ENCODE measurements at regions not wholly inside any gene's neighbourhood (a gene's known extent, or its start where the extent isn't known, plus 50 kb on each side); places are given as distances from the start of the nearest gene placed in this dataset.
"Not testable (repeated sequence)": the region's sequence is repeated elsewhere in the genome, so short reads cannot be mapped to it uniquely, and the experiment has no call there.

DNA sequence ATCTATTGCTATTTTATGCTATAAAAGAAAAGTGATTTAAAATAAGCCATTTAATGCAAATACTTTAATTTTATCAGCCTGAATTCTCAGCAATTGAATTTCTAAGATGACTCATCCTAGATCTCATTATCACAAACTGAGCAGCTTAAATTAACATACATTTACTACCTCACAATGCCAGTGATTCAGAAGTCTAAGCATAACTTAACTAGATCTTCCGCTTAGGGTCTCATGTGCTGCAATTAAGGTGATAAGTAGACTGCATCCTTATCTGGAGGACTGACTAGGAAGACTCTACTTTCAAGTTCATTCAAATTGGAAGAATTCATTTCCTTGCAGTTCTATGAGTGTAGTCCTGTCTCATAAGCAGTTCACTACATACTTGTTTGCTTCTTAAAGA lies 286.6 kb downstream of the COL11A1 start:
- H3K4me1 ChIP-seq, result no peaks in the 10 kb centered on the region
- H3K36me3 ChIP-seq, result no peaks in the 10 kb centered on the region
- intact Hi-C loops (cut with DNase I), result no loop called here
- H3K27ac ChIP-seq, result no peak overlapping the region
- no peak for ATAC-seq
- no peaks in the 10 kb centered on the region for H3K9me3 ChIP-seq
- no peak overlapping the region for H3K4me3 ChIP-seq
- TF ChIP-seq, protein P1, sequence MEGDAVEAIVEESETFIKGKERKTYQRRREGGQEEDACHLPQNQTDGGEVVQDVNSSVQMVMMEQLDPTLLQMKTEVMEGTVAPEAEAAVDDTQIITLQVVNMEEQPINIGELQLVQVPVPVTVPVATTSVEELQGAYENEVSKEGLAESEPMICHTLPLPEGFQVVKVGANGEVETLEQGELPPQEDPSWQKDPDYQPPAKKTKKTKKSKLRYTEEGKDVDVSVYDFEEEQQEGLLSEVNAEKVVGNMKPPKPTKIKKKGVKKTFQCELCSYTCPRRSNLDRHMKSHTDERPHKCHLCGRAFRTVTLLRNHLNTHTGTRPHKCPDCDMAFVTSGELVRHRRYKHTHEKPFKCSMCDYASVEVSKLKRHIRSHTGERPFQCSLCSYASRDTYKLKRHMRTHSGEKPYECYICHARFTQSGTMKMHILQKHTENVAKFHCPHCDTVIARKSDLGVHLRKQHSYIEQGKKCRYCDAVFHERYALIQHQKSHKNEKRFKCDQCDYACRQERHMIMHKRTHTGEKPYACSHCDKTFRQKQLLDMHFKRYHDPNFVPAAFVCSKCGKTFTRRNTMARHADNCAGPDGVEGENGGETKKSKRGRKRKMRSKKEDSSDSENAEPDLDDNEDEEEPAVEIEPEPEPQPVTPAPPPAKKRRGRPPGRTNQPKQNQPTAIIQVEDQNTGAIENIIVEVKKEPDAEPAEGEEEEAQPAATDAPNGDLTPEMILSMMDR (IDR thresholded peaks at IDR 0.05), result no peak
- H3K27me3 ChIP-seq, result no peaks in the 10 kb centered on the region
- DNase-seq, result no peak

DNA sequence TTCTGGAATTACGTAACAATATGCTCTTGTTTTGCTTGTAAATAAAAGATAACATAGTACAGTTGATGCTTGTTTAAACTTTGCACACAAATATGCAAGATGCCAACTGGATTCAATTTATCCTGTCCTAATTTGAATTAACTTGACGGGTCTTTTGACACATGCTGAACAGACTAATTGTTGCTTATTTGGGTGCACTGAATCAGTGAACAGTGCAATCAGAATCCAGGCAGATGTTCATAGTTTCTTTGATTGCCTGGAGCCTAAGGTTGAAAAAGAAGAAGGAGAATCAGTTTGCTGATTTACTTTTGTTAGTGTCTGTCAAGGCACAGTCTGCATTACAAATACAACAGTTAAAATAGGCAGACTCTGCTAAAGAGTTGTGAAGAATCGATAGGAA lies 307.9 kb downstream of the COL11A1 start:
- TF ChIP-seq, protein P1 (IDR thresholded peaks at IDR 0.05), result no peak
- no peak for DNase-seq
- Histone ChIP-seq H3K9me3 (no peaks in the 10 kb centered on the region), H3K36me3 (no peaks in the 10 kb centered on the region), H3K27me3 (no peaks in the 10 kb centered on the region), H3K4me1 (no peaks in the 10 kb centered on the region), H3K27ac (no peak overlapping the region), H3K4me3 (no peak overlapping the region)
- ATAC-seq, result no peak
- intact Hi-C loops (cut with DNase I), result no loop called here

DNA sequence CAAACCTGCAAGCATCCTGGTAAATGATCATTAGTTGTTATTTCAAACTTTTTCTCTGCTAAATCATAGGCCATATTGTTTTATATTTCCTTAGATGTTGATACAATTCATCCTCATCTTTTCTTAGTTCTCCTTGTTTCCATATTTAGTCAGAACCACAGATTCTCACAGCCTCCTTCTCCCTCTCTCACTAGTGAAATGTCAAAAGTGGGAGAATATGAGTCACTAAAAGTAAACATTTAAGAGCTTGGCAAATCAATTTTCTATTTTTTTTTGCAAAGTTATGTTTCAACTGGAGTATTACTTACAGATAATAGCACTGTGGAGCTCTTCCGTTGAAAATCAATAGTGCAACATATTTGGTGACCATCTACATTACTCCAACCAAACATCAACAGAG lies 308.8 kb downstream of the COL11A1 start:
- H3K27ac ChIP-seq, result no peak overlapping the region
- intact Hi-C loops (cut with DNase I), result no loop called here
- no peaks in the 10 kb centered on the region for H3K36me3 ChIP-seq
- H3K27me3 ChIP-seq, result no peaks in the 10 kb centered on the region
- DNase-seq (no peak), ATAC-seq (no peak)
- H3K4me1 ChIP-seq, result no peaks in the 10 kb centered on the region
- H3K4me3 ChIP-seq, result no peak overlapping the region
- no peaks in the 10 kb centered on the region for H3K9me3 ChIP-seq
- TF ChIP-seq, protein P1 (IDR thresholded peaks at IDR 0.05), result no peak

DNA sequence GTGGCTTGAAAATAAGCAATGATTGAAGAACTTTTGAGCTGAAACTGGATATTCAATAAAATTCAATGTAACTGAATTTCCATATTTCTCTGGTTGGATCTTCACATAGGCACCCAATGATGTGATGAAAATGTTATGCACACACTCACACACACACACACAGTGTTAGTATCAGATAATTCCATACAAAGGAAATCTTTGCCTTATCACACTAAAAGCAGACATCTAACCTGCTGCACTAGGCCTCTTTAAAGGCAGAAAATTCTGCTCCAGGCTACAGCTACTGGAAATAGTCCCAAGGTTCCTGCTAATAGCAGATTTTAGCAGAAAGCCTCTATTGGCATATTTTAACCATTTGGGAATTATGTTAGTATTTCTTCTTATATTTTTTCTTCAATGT lies 309.6 kb downstream of the COL11A1 start:
- Histone ChIP-seq H3K4me1 (no peaks in the 10 kb centered on the region), H3K27me3 (no peaks in the 10 kb centered on the region), H3K9me3 (no peaks in the 10 kb centered on the region), H3K27ac (no peak overlapping the region), H3K36me3 (no peaks in the 10 kb centered on the region), H3K4me3 (no peak overlapping the region)
- ATAC-seq (no peak), DNase-seq (no peak)
- TF ChIP-seq, protein P1 (IDR thresholded peaks at IDR 0.05), result no peak
- intact Hi-C loops (cut with DNase I), result no loop called here

DNA sequence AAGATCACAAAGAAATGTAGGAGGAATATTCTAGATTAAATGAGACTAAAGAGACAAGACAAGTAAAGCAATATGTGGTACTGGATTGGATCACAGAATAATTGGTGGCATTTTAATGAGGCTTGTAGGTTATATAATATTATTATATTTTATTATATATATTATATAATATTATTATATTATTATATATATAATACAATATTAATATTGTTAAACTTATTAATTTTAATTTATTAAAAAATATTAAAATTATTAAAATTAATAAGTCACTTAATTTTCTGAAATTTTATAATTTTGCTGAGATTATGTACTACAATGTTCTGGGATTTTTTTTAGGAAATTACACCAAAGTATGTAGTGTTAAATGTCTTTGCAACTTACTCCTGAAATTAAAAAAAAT lies 311.9 kb downstream of the COL11A1 start:
- H3K27ac ChIP-seq, result no peak overlapping the region
- no peak overlapping the region for H3K4me3 ChIP-seq
- no peak for DNase-seq
- H3K36me3 ChIP-seq, result no peaks in the 10 kb centered on the region
- no peaks in the 10 kb centered on the region for H3K4me1 ChIP-seq
- no peak for ATAC-seq
- intact Hi-C loops (cut with DNase I), result no loop called here
- TF ChIP-seq, protein P1 (IDR thresholded peaks at IDR 0.05), result no peak
- H3K27me3 ChIP-seq, result no peaks in the 10 kb centered on the region
- H3K9me3 ChIP-seq, result no peaks in the 10 kb centered on the region

DNA sequence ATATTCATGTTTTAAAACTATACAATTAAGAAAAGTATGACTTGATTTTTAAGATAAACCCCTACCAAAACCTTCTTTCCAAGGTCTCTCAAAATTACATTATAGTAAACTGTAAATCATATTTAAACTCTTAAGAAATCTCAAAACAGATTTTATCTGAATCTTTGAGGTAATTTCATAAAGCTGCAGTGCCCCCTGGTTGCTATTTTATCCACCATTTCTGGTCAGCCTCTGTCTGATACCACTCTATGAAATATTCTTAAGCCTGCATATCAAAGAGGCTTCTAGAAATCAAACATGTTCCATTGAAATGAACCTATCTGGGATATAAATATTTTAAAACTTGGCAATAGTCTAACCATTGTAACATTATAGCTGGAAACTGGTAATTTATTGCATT lies 317.3 kb downstream of the COL11A1 start:
- Histone ChIP-seq H3K4me3 (no peak overlapping the region), H3K4me1 (no peaks in the 10 kb centered on the region), H3K27me3 (no peaks in the 10 kb centered on the region), H3K27ac (no peak overlapping the region), H3K36me3 (no peaks in the 10 kb centered on the region), H3K9me3 (no peaks in the 10 kb centered on the region)
- TF ChIP-seq, protein P1 (IDR thresholded peaks at IDR 0.05), result no peak
- no peak for ATAC-seq
- intact Hi-C loops (cut with DNase I), result no loop called here
- DNase-seq, result no peak

DNA sequence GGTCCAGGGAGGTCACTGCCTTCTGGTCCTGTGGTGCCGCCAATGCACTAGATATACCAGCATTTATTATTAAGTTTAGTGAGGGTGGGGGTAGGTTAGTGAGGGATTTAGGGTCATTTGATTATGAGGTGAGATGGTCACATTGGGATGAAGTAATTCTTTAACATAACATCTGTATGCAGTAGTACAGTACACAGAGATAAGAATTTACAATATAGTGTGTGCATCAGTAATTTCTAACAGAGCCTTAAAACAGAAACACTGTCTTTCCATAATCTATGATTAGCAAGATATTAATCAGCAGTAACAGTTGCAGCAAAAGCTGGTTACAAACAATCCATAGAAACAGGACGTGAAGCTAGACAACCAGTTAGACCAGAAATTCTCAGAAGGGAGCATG lies 318.4 kb downstream of the COL11A1 start:
- H3K4me3 ChIP-seq; H3K27ac ChIP-seq; H3K4me1 ChIP-seq; DNase-seq; H3K27me3 ChIP-seq; H3K36me3 ChIP-seq; ATAC-seq; H3K9me3 ChIP-seq; intact Hi-C loops (cut with DNase I): not testable (repeated sequence)

Measured in upper lobe of right lung (tissue), 1 donor.